Ishikawa (cell line): ENCODE measurements at regions not wholly inside any gene's neighbourhood (a gene's known extent, or its start where the extent isn't known, plus 50 kb on each side); places are given as distances from the start of the nearest gene placed in this dataset.

Source experiments
- CEBPB ChIP-seq: IDR thresholded peaks from 2 replicates; pipeline ENCODE4 v1.6.1; 2012
- CREB1 ChIP-seq: IDR thresholded peaks from 2 replicates; pipeline ENCODE4 v1.6.1; 2012; ENCODE audit warnings: low read depth
- EGR1 ChIP-seq: IDR thresholded peaks from 2 replicates; pipeline ENCODE4 v1.6.1; 2012
- EP300 ChIP-seq: IDR thresholded peaks from 2 replicates; pipeline ENCODE4 v1.6.1; 2012; ENCODE audit warnings: borderline replicate concordance
- FOXM1 ChIP-seq: IDR thresholded peaks from 2 replicates; pipeline ENCODE4 v1.6.1; 2012; ENCODE audit warnings: low read depth, borderline replicate concordance
- MAX ChIP-seq: IDR thresholded peaks from 2 replicates; pipeline ENCODE4 v1.6.1; 2012
- NFIC ChIP-seq: IDR thresholded peaks from 2 replicates; pipeline ENCODE4 v1.6.1; 2012
- RAD21 ChIP-seq: IDR thresholded peaks from 2 replicates; pipeline ENCODE4 v1.6.1; 2012; ENCODE audit warnings: low read depth
- TAF1 ChIP-seq: IDR thresholded peaks from 2 replicates; pipeline ENCODE4 v1.6.1; 2012; ENCODE audit warnings: low read depth, mild to moderate bottlenecking
- TCF12 ChIP-seq: IDR thresholded peaks from 2 replicates; pipeline ENCODE4 v1.6.1; 2012; ENCODE audit warnings: low read depth
- TEAD4 ChIP-seq: IDR thresholded peaks from 2 replicates; pipeline ENCODE4 v1.6.1; 2012
- USF1 ChIP-seq: IDR thresholded peaks from 2 replicates; pipeline ENCODE4 v1.6.1; 2012
- YY1 ChIP-seq: IDR thresholded peaks from 2 replicates; pipeline ENCODE4 v1.6.1; 2012; ENCODE audit warnings: low read depth
- ZBTB7A ChIP-seq: IDR thresholded peaks from 2 replicates; pipeline ENCODE4 v1.6.1; 2012; ENCODE audit warnings: low read depth
- TF ChIP-seq, protein P1 (sequence below): IDR thresholded peaks from 2 replicates; pipeline ENCODE4 v1.6.1; 2012; ENCODE audit warnings: low read depth, mild to moderate bottlenecking

DNA sequence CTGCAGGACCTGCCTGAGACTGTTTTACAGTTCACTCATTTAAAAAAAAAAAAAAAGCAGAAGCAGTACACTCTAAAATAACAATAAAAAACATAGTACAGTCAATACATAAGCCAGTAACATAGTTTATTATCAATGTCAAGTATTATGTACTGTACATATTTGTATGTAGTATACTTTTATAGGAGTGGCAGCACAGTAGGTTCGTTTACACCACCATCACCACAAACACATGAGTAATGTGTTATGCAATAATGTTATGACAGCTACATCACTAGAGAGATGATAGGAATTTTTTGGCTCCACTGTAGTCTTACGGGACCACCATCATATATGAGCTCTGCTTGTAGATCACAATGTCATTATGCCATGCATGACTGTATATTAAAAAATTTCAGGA is 462.8 kb downstream of the ISL1 start:
- TF ChIP-seq TCF12 (no peak), RAD21 (no peak), USF1 (no peak), TEAD4 (no peak)

- no peak for TF ChIP-seq EP300
- no peak for TF ChIP-seq EGR1
- TF ChIP-seq ZBTB7A = no peak
- no peak for TF ChIP-seq FOXM1
- no peak for TF ChIP-seq TEAD4
- TF ChIP-seq CEBPB = no peak
- TF ChIP-seq TCF12 = no peak
- TF ChIP-seq CREB1 = no peak
- no peak for TF ChIP-seq USF1
Observed at GRCh38 chr5:51859624-51860023, 476.4 kb downstream of the ISL1 start.

- TF ChIP-seq, protein P1, sequence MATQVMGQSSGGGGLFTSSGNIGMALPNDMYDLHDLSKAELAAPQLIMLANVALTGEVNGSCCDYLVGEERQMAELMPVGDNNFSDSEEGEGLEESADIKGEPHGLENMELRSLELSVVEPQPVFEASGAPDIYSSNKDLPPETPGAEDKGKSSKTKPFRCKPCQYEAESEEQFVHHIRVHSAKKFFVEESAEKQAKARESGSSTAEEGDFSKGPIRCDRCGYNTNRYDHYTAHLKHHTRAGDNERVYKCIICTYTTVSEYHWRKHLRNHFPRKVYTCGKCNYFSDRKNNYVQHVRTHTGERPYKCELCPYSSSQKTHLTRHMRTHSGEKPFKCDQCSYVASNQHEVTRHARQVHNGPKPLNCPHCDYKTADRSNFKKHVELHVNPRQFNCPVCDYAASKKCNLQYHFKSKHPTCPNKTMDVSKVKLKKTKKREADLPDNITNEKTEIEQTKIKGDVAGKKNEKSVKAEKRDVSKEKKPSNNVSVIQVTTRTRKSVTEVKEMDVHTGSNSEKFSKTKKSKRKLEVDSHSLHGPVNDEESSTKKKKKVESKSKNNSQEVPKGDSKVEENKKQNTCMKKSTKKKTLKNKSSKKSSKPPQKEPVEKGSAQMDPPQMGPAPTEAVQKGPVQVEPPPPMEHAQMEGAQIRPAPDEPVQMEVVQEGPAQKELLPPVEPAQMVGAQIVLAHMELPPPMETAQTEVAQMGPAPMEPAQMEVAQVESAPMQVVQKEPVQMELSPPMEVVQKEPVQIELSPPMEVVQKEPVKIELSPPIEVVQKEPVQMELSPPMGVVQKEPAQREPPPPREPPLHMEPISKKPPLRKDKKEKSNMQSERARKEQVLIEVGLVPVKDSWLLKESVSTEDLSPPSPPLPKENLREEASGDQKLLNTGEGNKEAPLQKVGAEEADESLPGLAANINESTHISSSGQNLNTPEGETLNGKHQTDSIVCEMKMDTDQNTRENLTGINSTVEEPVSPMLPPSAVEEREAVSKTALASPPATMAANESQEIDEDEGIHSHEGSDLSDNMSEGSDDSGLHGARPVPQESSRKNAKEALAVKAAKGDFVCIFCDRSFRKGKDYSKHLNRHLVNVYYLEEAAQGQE = no peak
- TF ChIP-seq CEBPB = no peak
- TF ChIP-seq TEAD4 = no peak
- TF ChIP-seq USF1 = no peak
- TF ChIP-seq RAD21 = no peak
- no peak for TF ChIP-seq CREB1
- no peak for TF ChIP-seq TCF12
- TF ChIP-seq TAF1 = no peak
- TF ChIP-seq FOXM1 = no peak
- no peak for TF ChIP-seq ZBTB7A
- TF ChIP-seq NFIC = no peak
- TF ChIP-seq YY1 = no peak
- TF ChIP-seq EGR1 = no peak
- TF ChIP-seq MAX = no peak
- TF ChIP-seq EP300 = no peak
Observed at GRCh38 chr5:51860532-51861018, 477.3 kb downstream of the ISL1 start.

GRCh38 chr5:51872144-51872543 is 488.9 kb downstream of the ISL1 start:
- TF ChIP-seq ZBTB7A = no peak
- TF ChIP-seq YY1 = no peak
- TF ChIP-seq CREB1 = no peak
- TF ChIP-seq CEBPB = no peak
- TF ChIP-seq, protein P1 = no peak
- no peak for TF ChIP-seq FOXM1
- TF ChIP-seq NFIC = no peak
- TF ChIP-seq TEAD4 = no peak
- TF ChIP-seq TCF12 = no peak
- no peak for TF ChIP-seq MAX
- no peak for TF ChIP-seq RAD21
- TF ChIP-seq TAF1 = no peak
- TF ChIP-seq USF1 = no peak
- TF ChIP-seq EP300 = no peak
- TF ChIP-seq EGR1 = no peak

DNA sequence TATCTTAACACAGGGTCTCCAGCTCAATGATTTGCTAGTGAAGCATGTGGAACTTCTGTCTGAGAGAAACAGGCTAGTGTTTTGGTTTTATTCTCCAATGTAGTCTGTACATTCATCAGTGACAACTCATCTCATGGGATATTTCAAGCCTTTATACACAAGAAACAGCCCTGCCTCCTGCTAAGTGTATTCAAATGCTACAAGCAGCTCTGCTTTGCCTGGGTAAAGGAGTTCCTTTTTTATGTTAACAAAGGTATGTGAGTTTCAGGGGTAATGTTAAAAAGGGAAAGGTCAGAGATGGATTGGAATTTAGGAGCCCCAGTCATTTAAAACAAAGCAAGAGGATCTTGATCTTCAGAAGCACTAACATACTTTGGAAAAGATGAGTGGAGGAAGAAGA is 498.7 kb downstream of the ISL1 start:
- TF ChIP-seq MAX = no peak
- TF ChIP-seq RAD21 = no peak
- no peak for TF ChIP-seq TCF12
- TF ChIP-seq YY1 = no peak
- TF ChIP-seq, protein P1 = no peak
- no peak for TF ChIP-seq TEAD4
- no peak for TF ChIP-seq TAF1
- TF ChIP-seq NFIC = no peak
